ENCODE measurements at regions not wholly inside any gene's neighbourhood (a gene's known extent, or its start where the extent isn't known, plus 50 kb on each side); places are given as distances from the start of the nearest gene placed in this dataset.

GRCh38 chr9:1495282-1496030 lies 445.3 kb downstream of the DMRT2 start:
- dilution Hi-C loops (cut with MboI; ENCODE audit: extremely low pct_ligation_motif_present, low sequenced_read_pairs): no loop called here
- Histone ChIP-seq H3K79me2 (ENCODE audit: control insufficient read depth, insufficient read depth, low read length) (no peaks in the 10 kb centered on the region), H3K27ac (ENCODE audit: control insufficient read depth, insufficient read depth, low read length) (no peak overlapping the region), H3K9me3 (ENCODE audit: control insufficient read depth, low read depth, low read length) (no peaks in the 10 kb centered on the region), H3K9ac (ENCODE audit: control insufficient read depth, extremely low read depth, insufficient read depth, low read length) (no peak overlapping the region), H3K9me1 (ENCODE audit: control insufficient read depth, extremely low read depth, insufficient read depth, low read length) (no peaks in the 10 kb centered on the region), H3K27me3 (ENCODE audit: control insufficient read depth, extremely low read depth, insufficient read depth, low read length) (no peaks in the 10 kb centered on the region), H2AFZ (ENCODE audit: control insufficient read depth, low read length) (no peak overlapping the region), H3K4me2 (ENCODE audit: control insufficient read depth, extremely low read depth, insufficient read depth, low read depth, low read length) (no peak overlapping the region), H3K4me1 (ENCODE audit: control insufficient read depth, extremely low read depth, insufficient read depth, low read length) (no peaks in the 10 kb centered on the region), H3K36me3 (ENCODE audit: control insufficient read depth in 2 of 2, extremely low read depth in 1 of 2, insufficient read depth in 2 of 2, low read length in 2 of 2) (no peaks in the 10 kb centered on the region), H3K4me3 (ENCODE audit: control insufficient read depth in 2 of 3, extremely low read depth in 1 of 3, insufficient read depth in 2 of 3, low read depth in 1 of 3, low read length in 3 of 3) (no peak overlapping the region), H4K20me1 (ENCODE audit: control insufficient read depth, extremely low read depth, insufficient read depth, low read length) (no peaks in the 10 kb centered on the region)
- TF ChIP-seq CTCF (optimal IDR thresholded peaks at IDR 0.05 in 1 of 3, IDR thresholded peaks at IDR 0.05 in 1 of 3, conservative IDR thresholded peaks at IDR 0.05 in 1 of 3; ENCODE audit: extremely low read depth in 1 of 3, insufficient read depth in 2 of 3, low read length in 3 of 3) (no peak), EZH2 (IDR thresholded peaks at IDR 0.05; ENCODE audit: low read length) (no peak)
- DNase-seq (ENCODE audit: low read depth, low spot score): no peak
- FAIRE-seq: no peak

GRCh38 chr9:1505489-1505888 lies 455.3 kb downstream of the DMRT2 start:
- Histone ChIP-seq H3K79me2 (ENCODE audit: control insufficient read depth, insufficient read depth, low read length) (no peaks in the 10 kb centered on the region), H3K9me1 (ENCODE audit: control insufficient read depth, extremely low read depth, insufficient read depth, low read length) (no peaks in the 10 kb centered on the region), H4K20me1 (ENCODE audit: control insufficient read depth, extremely low read depth, insufficient read depth, low read length) (no peaks in the 10 kb centered on the region), H3K9ac (ENCODE audit: control insufficient read depth, extremely low read depth, insufficient read depth, low read length) (no peak overlapping the region), H3K4me3 (ENCODE audit: control insufficient read depth in 2 of 3, extremely low read depth in 1 of 3, insufficient read depth in 2 of 3, low read depth in 1 of 3, low read length in 3 of 3) (no peak overlapping the region), H2AFZ (ENCODE audit: control insufficient read depth, low read length) (no peak overlapping the region), H3K4me1 (ENCODE audit: control insufficient read depth, extremely low read depth, insufficient read depth, low read length) (no peaks in the 10 kb centered on the region), H3K36me3 (ENCODE audit: control insufficient read depth in 2 of 2, extremely low read depth in 1 of 2, insufficient read depth in 2 of 2, low read length in 2 of 2) (no peaks in the 10 kb centered on the region), H3K9me3 (ENCODE audit: control insufficient read depth, low read depth, low read length) (no peaks in the 10 kb centered on the region), H3K4me2 (ENCODE audit: control insufficient read depth, extremely low read depth, insufficient read depth, low read depth, low read length) (no peak overlapping the region), H3K27ac (ENCODE audit: control insufficient read depth, insufficient read depth, low read length) (no peak overlapping the region), H3K27me3 (ENCODE audit: control insufficient read depth, extremely low read depth, insufficient read depth, low read length) (no peaks in the 10 kb centered on the region)
- DNase-seq (ENCODE audit: low read depth, low spot score): no peak
- TF ChIP-seq CTCF (optimal IDR thresholded peaks at IDR 0.05 in 1 of 3, IDR thresholded peaks at IDR 0.05 in 1 of 3, conservative IDR thresholded peaks at IDR 0.05 in 1 of 3; ENCODE audit: extremely low read depth in 1 of 3, insufficient read depth in 2 of 3, low read length in 3 of 3) (no peak), EZH2 (IDR thresholded peaks at IDR 0.05; ENCODE audit: low read length) (no peak)
- no peak for FAIRE-seq
- dilution Hi-C loops (cut with MboI; ENCODE audit: extremely low pct_ligation_motif_present, low sequenced_read_pairs): no loop called here
